ENCODE measurements at regions not wholly inside any gene's neighbourhood (a gene's known extent, or its start where the extent isn't known, plus 50 kb on each side); places are given as distances from the start of the nearest gene placed in this dataset.
"Not testable (repeated sequence)": the region's sequence is repeated elsewhere in the genome, so short reads cannot be mapped to it uniquely, and the experiment has no call there.

GRCh38 chr4:186368281-186368680 lies 102.3 kb downstream of the F11 start:
- in situ Hi-C loops (cut with HindIII; ENCODE audit: low pct_unique_long_range_greater_than_20kb, low sequenced_read_pairs), result no loop called here
- DNase-seq (ENCODE audit: low read depth), result no peak

DNA sequence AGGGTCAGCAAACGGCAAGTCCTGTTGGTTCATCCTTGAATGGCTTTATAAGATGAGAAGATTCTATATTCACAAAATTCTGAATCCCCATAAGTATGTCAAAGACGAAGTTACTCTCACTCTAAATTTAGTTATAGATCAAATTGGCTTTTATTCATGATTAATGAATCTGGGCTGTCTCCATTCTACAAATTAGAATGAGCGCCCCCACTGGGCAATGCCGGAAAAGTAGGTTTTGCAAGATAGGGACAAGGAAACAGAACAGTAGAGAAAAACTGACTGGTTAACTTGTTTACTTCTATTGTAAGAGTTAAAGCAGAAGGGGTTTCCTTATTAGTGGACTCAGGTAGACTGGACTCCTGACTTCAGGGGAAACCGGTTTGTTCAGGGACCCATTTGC lies 100.3 kb downstream of the F11 start:
- in situ Hi-C loops (cut with HindIII; ENCODE audit: low pct_unique_long_range_greater_than_20kb, low sequenced_read_pairs), result no loop called here
- no peak for DNase-seq (ENCODE audit: low read depth)

DNA sequence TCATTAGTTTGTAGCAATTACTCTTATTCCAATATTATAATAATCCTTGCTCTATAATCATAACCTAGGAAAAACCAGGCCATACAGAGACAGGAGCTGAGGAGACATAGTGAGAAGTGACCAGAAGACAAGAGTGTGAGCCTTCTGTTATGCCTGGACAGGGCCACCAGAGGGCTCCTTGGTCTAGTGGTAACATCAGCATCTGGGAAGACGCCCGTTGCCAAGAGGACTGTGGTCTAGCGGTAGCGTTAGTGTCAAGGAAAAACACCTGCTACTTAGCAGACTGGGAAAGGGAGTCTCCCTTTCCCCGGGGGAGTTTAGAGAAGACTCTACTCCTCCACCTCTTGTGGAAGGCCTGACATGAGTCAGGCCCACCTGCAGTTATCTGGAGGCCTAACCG lies 97.0 kb downstream of the F11 start:
- DNase-seq (ENCODE audit: low read depth); in situ Hi-C loops (cut with HindIII; ENCODE audit: low pct_unique_long_range_greater_than_20kb, low sequenced_read_pairs): not testable (repeated sequence)

DNA sequence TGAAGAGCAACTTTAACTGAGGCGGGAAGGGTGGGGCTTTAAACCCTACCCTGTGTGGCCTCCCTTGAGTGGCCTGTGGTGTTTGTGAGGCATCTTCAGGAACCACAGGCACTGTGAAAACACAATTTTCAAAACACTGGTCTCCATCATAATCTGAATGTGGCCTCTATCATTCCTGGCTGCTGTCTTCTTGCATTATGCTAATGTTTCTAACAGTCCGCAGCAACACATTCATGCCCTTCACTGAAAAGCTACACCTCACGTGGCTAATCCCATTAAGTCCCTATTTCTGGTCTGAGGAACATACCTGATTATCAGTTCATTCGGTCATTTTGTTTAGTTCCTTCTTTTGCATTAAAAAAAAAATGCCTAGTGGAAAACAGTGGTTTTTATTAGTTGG lies 94.6 kb downstream of the F11 start:
- DNase-seq (ENCODE audit: low read depth), result no peak
- in situ Hi-C loops (cut with HindIII; ENCODE audit: low pct_unique_long_range_greater_than_20kb, low sequenced_read_pairs), result no loop called here

- in situ Hi-C loops (cut with HindIII; ENCODE audit: low pct_unique_long_range_greater_than_20kb, low sequenced_read_pairs), result no loop called here
- DNase-seq (ENCODE audit: low read depth), result no peak
These were observed 85.7 kb downstream of the F11 start for GRCh38 chr4:186351668-186352194.

GRCh38 chr4:186348433-186348832 lies 82.4 kb downstream of the F11 start:
- no peak for DNase-seq (ENCODE audit: low read depth)
- in situ Hi-C loops (cut with HindIII; ENCODE audit: low pct_unique_long_range_greater_than_20kb, low sequenced_read_pairs), result no loop called here

DNA sequence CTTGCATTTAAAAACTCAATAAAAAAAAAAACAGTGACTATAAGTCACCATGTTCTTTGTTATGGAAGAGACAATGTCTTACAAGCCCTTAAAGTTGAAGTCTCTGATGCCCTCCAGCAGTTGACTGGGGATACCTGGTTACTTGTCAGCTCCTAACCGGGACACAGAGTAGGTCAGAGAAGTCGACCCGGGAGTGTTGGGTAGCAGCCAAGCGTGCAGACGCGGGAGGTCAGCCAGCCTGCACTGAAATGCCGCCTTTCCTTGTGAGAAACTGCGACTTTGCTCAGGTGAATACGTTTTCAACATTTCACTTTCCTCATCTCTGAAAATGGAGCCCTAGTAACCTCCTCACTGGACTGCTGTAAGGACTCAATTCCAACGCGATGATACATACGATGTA lies 81.8 kb downstream of the F11 start:
- DNase-seq (ENCODE audit: low read depth), result no peak
- in situ Hi-C loops (cut with HindIII; ENCODE audit: low pct_unique_long_range_greater_than_20kb, low sequenced_read_pairs), result no loop called here

DNA sequence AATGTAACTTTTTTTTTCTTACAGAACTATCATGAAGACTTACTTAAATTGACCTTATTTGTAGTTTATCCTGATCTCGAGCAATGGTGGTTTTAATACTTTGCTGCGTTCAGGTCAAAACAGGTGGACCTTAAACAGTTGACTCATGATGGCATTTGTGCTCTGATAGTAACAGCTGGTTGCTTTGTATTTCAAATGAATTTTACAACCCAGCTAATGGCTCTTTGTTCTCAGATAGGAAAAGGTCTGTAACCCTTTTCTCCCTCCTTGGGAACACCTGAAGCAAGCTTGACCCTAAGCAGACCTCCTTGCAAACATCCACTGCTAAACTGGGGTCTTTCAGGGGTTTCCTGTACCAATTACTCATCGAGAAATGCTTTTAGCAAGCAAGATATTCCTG lies 79.2 kb downstream of the F11 start:
- DNase-seq (ENCODE audit: low read depth), result no peak
- in situ Hi-C loops (cut with HindIII; ENCODE audit: low pct_unique_long_range_greater_than_20kb, low sequenced_read_pairs), result no loop called here

DNA sequence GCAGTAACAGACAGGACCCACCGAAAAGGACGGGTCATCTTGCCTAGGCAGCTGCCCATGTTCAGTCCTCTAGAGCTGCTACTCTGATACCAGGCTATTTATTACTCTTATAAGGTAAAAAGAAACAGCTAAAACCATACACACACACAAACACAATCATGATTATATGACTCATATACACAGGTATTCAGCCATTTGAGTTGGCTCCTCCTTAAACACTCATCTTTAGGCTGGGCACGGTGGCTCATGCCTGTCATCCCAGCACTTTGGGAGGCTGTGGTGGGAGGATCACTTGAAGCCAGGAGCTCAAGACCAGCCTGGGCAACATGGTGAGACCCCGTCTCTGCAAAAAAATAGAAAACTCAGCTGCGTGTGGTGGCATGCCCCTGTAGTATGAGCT lies 76.6 kb downstream of the F11 start:
- DNase-seq (ENCODE audit: low read depth), result peak; percentile 4
- in situ Hi-C loops (cut with HindIII; ENCODE audit: low pct_unique_long_range_greater_than_20kb, low sequenced_read_pairs), result no loop called here

GRCh38 chr4:186341655-186342054 lies 75.7 kb downstream of the F11 start:
- in situ Hi-C loops (cut with HindIII; ENCODE audit: low pct_unique_long_range_greater_than_20kb, low sequenced_read_pairs), result no loop called here
- no peak for DNase-seq (ENCODE audit: low read depth)

All from Caki2 (cell line).